NCI-H526 treated with DMSO at 0.1 percent for 48 hours (cell line): ENCODE measurements at regions not wholly inside any gene's neighbourhood (a gene's known extent, or its start where the extent isn't known, plus 50 kb on each side); places are given as distances from the start of the nearest gene placed in this dataset.
"Not testable (repeated sequence)": the region's sequence is repeated elsewhere in the genome, so short reads cannot be mapped to it uniquely, and the experiment has no call there.

ENCODE experiments used
- DNase-seq: peaks from one replicate; lab custom pipeline; 2025; lab: John Stamatoyannopoulos, UW

GRCh38 chr14:77985211-77985615 is 185.0 kb upstream of the NRXN3 start:
- no peak for DNase-seq

GRCh38 chr14:77986773-77987172 is 183.4 kb upstream of the NRXN3 start:
- peak; percentile 29 for DNase-seq

- DNase-seq = no peak
These were observed 181.9 kb upstream of the NRXN3 start for GRCh38 chr14:77988096-77988870.

- no peak for DNase-seq
These were observed 181.2 kb upstream of the NRXN3 start for GRCh38 chr14:77988970-77989369.

- no peak for DNase-seq
These were observed 180.7 kb upstream of the NRXN3 start for GRCh38 chr14:77989441-77989991.

- no peak for DNase-seq
These were observed 179.8 kb upstream of the NRXN3 start for GRCh38 chr14:77990337-77990736.

GRCh38 chr14:77991128-77991772 is 178.9 kb upstream of the NRXN3 start:
- no peak for DNase-seq

- no peak for DNase-seq
These were observed 164.8 kb upstream of the NRXN3 start for GRCh38 chr14:78005325-78005724.

GRCh38 chr14:78007160-78007559 is 163.0 kb upstream of the NRXN3 start:
- no peak for DNase-seq

- no peak for DNase-seq
These were observed 159.5 kb upstream of the NRXN3 start for GRCh38 chr14:78010688-78011087.

GRCh38 chr14:78013911-78014310 is 156.3 kb upstream of the NRXN3 start:
- DNase-seq = not testable (repeated sequence)

- DNase-seq = no peak
These were observed 153.6 kb upstream of the NRXN3 start for GRCh38 chr14:78016532-78016931.

- DNase-seq = no peak
These were observed 151.9 kb upstream of the NRXN3 start for GRCh38 chr14:78018283-78018682.

GRCh38 chr14:78022059-78022458 is 148.1 kb upstream of the NRXN3 start:
- peak; percentile 43 for DNase-seq

- no peak for DNase-seq
These were observed 147.1 kb upstream of the NRXN3 start for GRCh38 chr14:78023112-78023511.

GRCh38 chr14:78028471-78028870 is 141.7 kb upstream of the NRXN3 start:
- no peak for DNase-seq

- peak; percentile 19 for DNase-seq
These were observed 140.4 kb upstream of the NRXN3 start for GRCh38 chr14:78029601-78030372.

GRCh38 chr14:78043349-78043748 is 126.8 kb upstream of the NRXN3 start:
- DNase-seq = no peak

GRCh38 chr14:78048120-78048519 is 122.1 kb upstream of the NRXN3 start:
- DNase-seq = no peak

GRCh38 chr14:78056890-78057289 is 113.3 kb upstream of the NRXN3 start:
- not testable (repeated sequence) for DNase-seq

- no peak for DNase-seq
These were observed 99.8 kb upstream of the NRXN3 start for GRCh38 chr14:78070344-78070743.

- DNase-seq = no peak
These were observed 99.1 kb upstream of the NRXN3 start for GRCh38 chr14:78071016-78071549.
